H9 (cell line): ENCODE measurements at regions not wholly inside any gene's neighbourhood (a gene's known extent, or its start where the extent isn't known, plus 50 kb on each side); places are given as distances from the start of the nearest gene placed in this dataset.

Experiments
- DNase-seq: peaks from one replicate; pipeline ENCODE4 v3.0.0-alpha.2; 2017
- H2AFZ ChIP-seq: one replicate; pipeline ENCODE4 v1.6.1; 2013; ENCODE audit warnings: mild to moderate bottlenecking, low read length, control low read depth, moderate library complexity
- H2AK5ac ChIP-seq: 2 replicates; pipeline ENCODE4 v1.6.1; 2013; ENCODE audit warnings: low read length, control low read depth, mixed read lengths; ENCODE audit not compliant: insufficient read length
- H2BK120ac ChIP-seq: one replicate; pipeline ENCODE4 v1.6.1; 2013; ENCODE audit warnings: low read depth, mild to moderate bottlenecking, low read length, control low read depth, inconsistent platforms; ENCODE audit not compliant: poor library complexity, severe bottlenecking
- H2BK12ac ChIP-seq: 2 replicates; pipeline ENCODE4 v1.6.1; 2013; ENCODE audit warnings: low read length, control low read depth, mixed read lengths, low read depth; ENCODE audit not compliant: insufficient read length
- H2BK15ac ChIP-seq: 2 replicates; pipeline ENCODE4 v1.6.1; 2013; ENCODE audit warnings: low read depth, low read length, control low read depth
- H2BK20ac ChIP-seq: one replicate; pipeline ENCODE4 v1.6.1; 2013; ENCODE audit warnings: low read depth, mild to moderate bottlenecking, low read length, control low read depth, inconsistent platforms; ENCODE audit not compliant: poor library complexity, severe bottlenecking
- H2BK5ac ChIP-seq: 2 replicates; pipeline ENCODE4 v1.6.1; 2013; ENCODE audit warnings: low read length, control low read depth, mixed read lengths; ENCODE audit not compliant: insufficient read length
- H3K14ac ChIP-seq: 2 replicates; pipeline ENCODE4 v1.6.1; 2013; ENCODE audit warnings: low read length, control low read depth; ENCODE audit not compliant: insufficient read depth
- H3K18ac ChIP-seq: 2 replicates; pipeline ENCODE4 v1.6.1; 2013; ENCODE audit warnings: low read depth, mild to moderate bottlenecking, mixed read lengths, low read length, control low read depth; ENCODE audit not compliant: insufficient read length
- H3K23ac ChIP-seq: 2 replicates; pipeline ENCODE4 v1.6.1; 2013; ENCODE audit warnings: low read length, control low read depth, mixed read lengths, low read depth; ENCODE audit not compliant: insufficient read length
- H3K23me2 ChIP-seq: 2 replicates; pipeline ENCODE4 v1.6.1; 2013; ENCODE audit warnings: low read depth, mild to moderate bottlenecking, mixed read lengths, low read length, control low read depth; ENCODE audit not compliant: insufficient read length, poor library complexity, severe bottlenecking
- H3K27ac ChIP-seq: 2 replicates; pipeline ENCODE4 v1.5.1; 2013; ENCODE audit warnings: low read length, control low read depth, mixed read lengths, low read depth; ENCODE audit not compliant: insufficient read length
- H3K27me3 ChIP-seq: 2 replicates; pipeline ENCODE4 v1.6.1; 2013; ENCODE audit warnings: low read length, control low read depth, inconsistent platforms; ENCODE audit not compliant: insufficient read depth
- H3K4ac ChIP-seq: 2 replicates; pipeline ENCODE4 v1.6.1; 2013; ENCODE audit warnings: low read depth, mild to moderate bottlenecking, control low read depth, inconsistent platforms, low read length, moderate library complexity
- H3K4me1 ChIP-seq: 2 replicates; pipeline ENCODE4 v1.6.1; 2013; ENCODE audit warnings: low read length, control low read depth, inconsistent platforms; ENCODE audit not compliant: insufficient read depth
- H3K4me2 ChIP-seq: 2 replicates; pipeline ENCODE4 v1.6.1; 2013; ENCODE audit warnings: low read length, control low read depth, mixed read lengths; ENCODE audit not compliant: insufficient read length, insufficient read depth
- H3K56ac ChIP-seq: 2 replicates; pipeline ENCODE4 v1.6.1; 2013; ENCODE audit warnings: low read depth, mild to moderate bottlenecking, mixed read lengths, low read length, control low read depth; ENCODE audit not compliant: insufficient read length
- H3K79me1 ChIP-seq: 2 replicates; pipeline ENCODE4 v1.6.1; 2013; ENCODE audit warnings: low read depth, mild to moderate bottlenecking, moderate library complexity, low read length, control low read depth, inconsistent platforms; ENCODE audit not compliant: insufficient read depth, poor library complexity, severe bottlenecking
- H3K79me2 ChIP-seq: 2 replicates; pipeline ENCODE4 v1.6.1; 2013; ENCODE audit warnings: low read length, control low read depth, inconsistent platforms; ENCODE audit not compliant: insufficient read depth
- H3K9ac ChIP-seq: 2 replicates; pipeline ENCODE4 v1.6.1; 2013; ENCODE audit warnings: low read length, control low read depth, mixed read lengths; ENCODE audit not compliant: insufficient read length; ENCODE audit errors: extremely low read depth
- H3K9me3 ChIP-seq: one replicate; pipeline ENCODE4 v1.6.1; 2013; ENCODE audit warnings: low read depth, low read length, inconsistent platforms; ENCODE audit not compliant: control insufficient read depth
- H3T11ph ChIP-seq: one replicate; pipeline ENCODE4 v1.6.1; 2013; ENCODE audit warnings: mild to moderate bottlenecking, low read length, control low read depth, inconsistent platforms
- H4K20me1 ChIP-seq: one replicate; pipeline ENCODE4 v1.6.1; 2013; ENCODE audit not compliant: control insufficient read depth, insufficient read length, insufficient read depth
- H4K5ac ChIP-seq: 2 replicates; pipeline ENCODE4 v1.6.1; 2013; ENCODE audit warnings: low read depth, mild to moderate bottlenecking, mixed read lengths, low read length, control low read depth; ENCODE audit not compliant: insufficient read length
- H4K8ac ChIP-seq: replicated peaks from 2 replicates; pipeline ENCODE4 v1.6.1; 2013; ENCODE audit warnings: low read length, control low read depth, mixed read lengths, low read depth; ENCODE audit not compliant: insufficient read length
- H4K91ac ChIP-seq: 2 replicates; pipeline ENCODE4 v1.6.1; 2013; ENCODE audit warnings: low read depth, mild to moderate bottlenecking, moderate library complexity, mixed read lengths, low read length, control low read depth; ENCODE audit not compliant: insufficient read length
- H3K27ac Mint-ChIP-seq, 3 experiments: 2 replicates in 2 of 3; 3 replicates in 1 of 3; pipeline ENCODE4 v1.8.0; 2020 to 2021; ENCODE audit warnings: mixed read lengths in 3 of 3, mild to moderate bottlenecking in 1 of 3, moderate library complexity in 1 of 3
- H3K27me3 Mint-ChIP-seq: 2 replicates; pipeline ENCODE4 v1.8.0; 2021; ENCODE audit warnings: low read depth, mild to moderate bottlenecking, moderate library complexity, mixed read lengths
- H3K36me3 Mint-ChIP-seq, 3 experiments: 2 replicates in 2 of 3; 3 replicates in 1 of 3; pipeline ENCODE4 v1.8.0; 2020 to 2021; ENCODE audit warnings: low read depth in 3 of 3, mixed read lengths in 3 of 3; ENCODE audit not compliant: insufficient read depth in 1 of 3
- H3K4me1 Mint-ChIP-seq, 2 experiments: 2 replicates each; pipeline ENCODE4 v1.8.0; 2020; ENCODE audit warnings: mixed read lengths in 2 of 2
- H3K4me3 Mint-ChIP-seq, 2 experiments: 2 replicates in 1 of 2; 3 replicates in 1 of 2; pipeline ENCODE4 v1.8.0; 2020 to 2021; ENCODE audit warnings: mild to moderate bottlenecking in 2 of 2, mixed read lengths in 2 of 2, moderate library complexity in 1 of 2
- H3K9me3 Mint-ChIP-seq, 2 experiments: 2 replicates in 1 of 2; 3 replicates in 1 of 2; pipeline ENCODE4 v1.8.0; 2020; ENCODE audit warnings: mild to moderate bottlenecking in 2 of 2, mixed read lengths in 2 of 2, moderate library complexity in 1 of 2
- CTCF ChIP-seq: fragments of 200-600 bp; sonication (generic); conservative IDR thresholded peaks from 3 replicates; pipeline ENCODE4 v1.8.0; 2021; ENCODE audit warnings: antibody characterized with exemption, mild to moderate bottlenecking

DNA sequence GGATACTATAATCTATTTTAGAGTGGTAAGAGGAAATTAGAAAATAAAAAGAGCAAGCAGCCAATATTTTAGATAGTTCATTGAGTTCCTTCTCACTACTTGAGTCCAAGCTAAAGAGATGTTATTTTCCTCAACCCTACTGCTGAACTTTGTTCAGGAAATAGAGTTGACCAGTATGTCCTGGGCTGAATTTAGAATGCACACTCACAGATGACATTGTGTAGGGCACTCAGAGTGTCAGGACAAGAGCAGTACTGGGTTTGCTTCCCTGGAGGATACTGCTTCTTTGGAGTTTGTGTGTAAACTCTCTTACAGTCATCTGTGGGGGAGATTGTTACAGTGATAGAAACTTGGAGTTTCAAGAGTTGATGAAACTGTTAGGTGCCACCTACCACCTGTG is 80.0 kb upstream of the AGBL1 start:
- Histone ChIP-seq H3K79me2 (no peaks in the 10 kb centered on the region), H2BK120ac (no peak overlapping the region), H3K14ac (no peak overlapping the region), H3K79me1 (no peaks in the 10 kb centered on the region), H3K4ac (no peak overlapping the region), H3K56ac (no peak overlapping the region), H2BK12ac (no peak overlapping the region), H2BK5ac (no peak overlapping the region), H4K20me1 (no peaks in the 10 kb centered on the region), H4K5ac (no peak overlapping the region), H3K27ac (no peak overlapping the region), H3T11ph (no peak overlapping the region), H3K4me1 (no peaks in the 10 kb centered on the region; the same call in 1 of the 2 replicates), H3K18ac (no peak overlapping the region), H2AK5ac (no peak overlapping the region), H3K23ac (no peak overlapping the region), H2BK15ac (no peak overlapping the region), H3K9me3 (no peaks in the 10 kb centered on the region), H2AFZ (no peak overlapping the region), H3K9ac (no peak overlapping the region), H4K91ac (no peak overlapping the region), H3K23me2 (no peaks in the 10 kb centered on the region), H3K27me3 (no peaks in the 10 kb centered on the region), H3K4me2 (no peak overlapping the region), H4K8ac (no peak overlapping the region), H2BK20ac (no peak overlapping the region)
- Mint-ChIP-seq H3K27ac (no peak overlapping the region), H3K4me1 (peaks cover 2 to 9% of the 10 kb centered on the region in 2 experiments; a peak in 2 of 4 replicates), H3K27me3 (no peaks in the 10 kb centered on the region; the same call in none of the 2 replicates), H3K36me3 (no peaks in the 10 kb centered on the region), H3K9me3 (peaks cover 0 to 3% of the 10 kb centered on the region in 2 experiments; a peak in 2 of 5 replicates), H3K4me3 (no peak overlapping the region)
- no peak for TF ChIP-seq CTCF
- DNase-seq = no peak
